ENCODE measurements at regions not wholly inside any gene's neighbourhood (a gene's known extent, or its start where the extent isn't known, plus 50 kb on each side); places are given as distances from the start of the nearest gene placed in this dataset.
"Not testable (repeated sequence)": the region's sequence is repeated elsewhere in the genome, so short reads cannot be mapped to it uniquely, and the experiment has no call there.

DNA sequence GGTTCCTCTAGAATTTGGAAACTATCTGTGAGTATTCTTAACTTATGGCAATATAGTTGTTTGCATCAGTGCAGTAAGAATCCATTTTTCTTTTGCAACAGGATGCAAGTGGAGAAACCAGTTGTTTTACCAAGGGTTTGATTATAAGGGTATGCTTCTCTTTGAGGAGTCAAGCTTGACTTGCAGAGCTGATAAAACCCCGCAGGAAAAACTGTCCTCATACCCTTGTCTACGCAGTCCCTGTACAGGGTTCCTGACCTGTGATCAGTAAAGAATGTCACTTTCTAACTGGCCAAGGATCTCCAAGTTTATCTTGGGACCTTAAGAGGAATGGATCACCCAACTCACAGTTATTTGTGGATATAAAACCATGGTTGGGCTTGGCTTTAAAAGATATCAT is 161.1 kb upstream of the OLIG3 start:
- no peak for DNase-seq (ENCODE audit: low read depth)

DNA sequence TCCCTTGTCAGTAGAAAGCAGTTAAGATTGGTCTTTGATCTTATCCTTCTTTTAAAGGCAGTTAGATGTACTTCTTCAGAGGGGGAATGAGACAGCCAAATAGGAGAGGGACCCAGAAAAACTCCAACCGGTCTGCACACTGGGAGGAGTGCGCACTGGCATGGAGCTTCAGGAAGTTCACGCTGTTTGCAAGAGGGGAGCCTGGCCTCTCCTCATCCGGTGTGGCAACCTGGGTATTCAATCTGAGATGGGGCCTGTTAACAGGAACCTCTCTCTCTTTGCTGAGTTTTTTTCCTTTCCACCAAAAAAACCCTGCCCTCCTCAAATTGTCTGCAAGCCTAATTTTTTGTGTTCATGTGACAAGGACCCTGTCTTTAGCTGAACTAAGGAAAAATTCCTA is 162.5 kb upstream of the OLIG3 start:
- no peak for DNase-seq (ENCODE audit: low read depth)

DNA sequence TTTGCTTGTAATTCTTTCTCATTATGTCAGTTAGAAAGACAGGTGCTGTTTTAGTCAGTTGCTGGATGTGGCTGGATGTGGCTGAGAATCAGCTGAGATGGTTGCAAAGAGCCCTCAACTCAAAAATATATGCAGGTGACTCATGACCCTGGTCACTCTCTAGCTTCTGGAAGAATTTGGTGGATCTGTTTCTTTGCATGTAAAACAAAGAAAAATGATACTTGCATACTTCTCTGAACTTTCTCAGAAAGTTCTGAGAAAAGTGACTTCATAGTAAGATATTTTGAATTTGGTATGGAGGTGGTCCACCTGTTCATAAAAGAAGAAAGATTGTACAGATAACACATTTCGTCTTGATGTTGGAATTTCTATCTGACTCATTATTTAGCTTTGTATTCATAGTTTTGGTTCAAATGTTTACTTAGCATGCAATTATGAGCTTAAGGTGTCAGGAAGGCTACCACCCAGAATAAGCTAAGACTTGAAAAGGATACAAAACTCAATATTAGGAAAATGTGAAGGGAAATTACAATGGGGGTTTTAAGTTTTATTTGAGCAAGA is 163.2 kb upstream of the OLIG3 start:
- no peak for DNase-seq (ENCODE audit: low read depth)

DNA sequence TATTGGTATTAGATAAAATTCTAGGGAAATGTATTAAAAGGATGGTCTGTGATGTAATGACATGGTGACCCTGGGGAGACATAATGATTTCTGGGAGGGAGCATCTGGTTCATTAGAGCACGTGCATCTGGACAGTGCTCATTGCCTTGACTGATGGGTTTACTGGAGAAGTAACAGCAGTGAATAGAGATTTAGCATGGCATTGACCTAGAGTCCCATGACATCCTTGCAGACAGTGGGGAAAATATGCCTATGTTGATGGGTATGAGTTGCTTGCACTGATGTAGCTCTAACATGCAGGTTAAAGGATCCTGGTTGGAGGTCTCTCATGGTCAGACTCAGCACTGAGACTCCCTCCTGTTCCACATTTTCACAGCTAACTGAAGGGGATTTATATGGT is 164.1 kb upstream of the OLIG3 start:
- DNase-seq (ENCODE audit: low read depth), result no peak

DNA sequence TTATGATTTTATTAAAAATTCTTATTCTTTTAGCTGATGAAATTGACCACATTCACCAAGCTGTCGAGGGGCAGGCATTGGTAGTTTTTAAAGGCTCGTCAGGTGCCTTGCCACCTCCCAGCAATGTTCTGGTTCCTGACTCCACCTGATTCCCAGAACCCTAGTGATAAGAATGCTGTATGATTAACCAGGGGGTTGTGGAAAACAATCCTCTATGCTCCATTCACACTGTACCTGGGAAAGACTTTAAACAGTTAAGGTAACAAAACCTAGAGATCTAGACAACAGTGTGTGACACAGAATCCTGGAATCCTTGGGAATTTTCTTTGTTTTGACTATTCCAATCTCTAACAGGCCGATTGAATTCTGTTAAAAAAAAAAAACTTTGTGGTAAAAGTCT is 165.7 kb upstream of the OLIG3 start:
- DNase-seq (ENCODE audit: low read depth), result no peak

DNA sequence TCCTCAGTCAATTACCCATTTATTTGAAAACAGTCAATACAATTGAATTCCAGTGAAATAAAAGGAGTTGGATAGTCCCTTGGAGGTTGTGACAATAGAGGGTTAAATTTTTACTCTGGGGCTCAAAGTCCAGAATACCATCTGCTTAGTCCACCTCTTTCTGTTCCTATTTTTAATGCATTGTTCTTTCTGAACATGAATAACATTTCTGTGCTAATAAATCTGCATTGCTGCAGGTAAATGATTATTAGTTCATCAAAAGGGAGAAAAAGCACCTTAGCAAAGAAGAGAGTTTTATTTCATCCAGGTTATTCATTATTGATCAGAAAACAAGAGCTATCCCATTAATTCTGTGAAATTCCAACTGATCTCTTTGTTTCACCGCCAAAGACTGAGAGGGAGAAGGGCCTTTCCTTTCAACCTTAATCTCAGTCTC is 166.1 kb upstream of the OLIG3 start:
- DNase-seq (ENCODE audit: low read depth), result no peak

DNA sequence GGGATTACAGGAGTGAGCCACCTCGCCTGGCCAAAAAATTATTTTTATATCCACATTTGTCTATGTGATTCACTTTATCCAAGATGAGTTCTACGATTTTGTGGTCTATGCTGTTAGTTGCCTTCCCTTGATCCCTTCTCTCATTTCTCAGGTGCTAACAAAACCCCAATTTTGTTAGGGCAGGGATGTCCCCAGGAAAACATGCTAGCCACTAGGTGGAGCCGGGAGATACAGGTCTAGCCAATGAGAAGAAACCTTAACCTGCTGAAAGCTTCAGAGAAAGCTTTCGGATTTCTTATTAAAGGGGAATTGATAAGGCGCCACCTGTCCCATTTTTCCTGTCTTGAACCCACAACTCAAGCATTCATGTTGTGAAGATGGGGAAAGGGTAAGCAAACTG is 167.4 kb upstream of the OLIG3 start:
- peak; percentile 32 for DNase-seq (ENCODE audit: low read depth)

DNA sequence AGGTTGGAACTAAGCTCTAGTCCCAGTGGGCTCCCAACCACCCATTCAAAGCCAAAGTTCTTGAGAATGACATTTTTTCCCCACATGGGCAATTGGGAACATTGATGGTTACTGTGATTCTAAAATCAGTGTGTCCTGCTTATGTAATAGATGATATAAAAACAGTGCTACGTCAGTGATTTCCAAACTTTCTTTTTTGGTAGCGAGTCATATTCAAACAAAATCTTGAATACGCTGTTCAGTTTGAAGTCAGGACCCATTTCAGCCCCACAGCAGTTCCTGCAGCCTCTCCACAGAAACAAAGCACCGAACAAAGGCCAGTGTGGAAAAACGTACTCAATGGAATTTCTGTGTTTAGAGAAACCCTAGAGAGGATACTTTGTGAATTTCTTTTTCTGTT is 170.0 kb upstream of the OLIG3 start:
- DNase-seq (ENCODE audit: low read depth), result no peak

DNA sequence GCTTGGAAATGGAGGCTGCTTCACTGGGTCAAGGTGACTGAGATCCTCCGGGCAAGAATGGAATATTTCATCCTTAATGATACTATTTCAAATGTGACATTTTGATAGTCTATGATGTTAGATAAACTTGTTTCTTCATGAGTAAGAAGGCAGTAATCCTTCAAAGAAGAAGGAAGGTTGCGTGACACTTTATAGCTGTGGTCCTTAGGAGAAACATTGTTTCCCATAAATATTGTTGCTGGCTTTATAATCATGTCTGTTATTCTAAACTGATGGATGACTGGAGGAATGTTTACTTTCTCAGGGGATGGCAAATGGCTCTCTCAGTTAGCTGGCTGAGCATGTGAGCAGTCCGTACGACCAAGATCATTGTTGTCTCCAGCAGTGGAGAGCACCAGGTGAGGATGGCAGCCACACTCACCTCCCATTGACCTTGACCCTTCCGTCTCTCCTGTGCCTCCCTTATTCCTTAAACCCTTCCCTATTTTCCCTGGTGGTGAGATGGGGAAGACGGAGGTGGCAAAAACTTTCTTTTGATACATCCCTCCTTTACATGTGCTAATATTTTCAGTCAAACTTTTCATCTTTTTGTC is 171.2 kb upstream of the OLIG3 start:
- DNase-seq (ENCODE audit: low read depth), result no peak

DNA sequence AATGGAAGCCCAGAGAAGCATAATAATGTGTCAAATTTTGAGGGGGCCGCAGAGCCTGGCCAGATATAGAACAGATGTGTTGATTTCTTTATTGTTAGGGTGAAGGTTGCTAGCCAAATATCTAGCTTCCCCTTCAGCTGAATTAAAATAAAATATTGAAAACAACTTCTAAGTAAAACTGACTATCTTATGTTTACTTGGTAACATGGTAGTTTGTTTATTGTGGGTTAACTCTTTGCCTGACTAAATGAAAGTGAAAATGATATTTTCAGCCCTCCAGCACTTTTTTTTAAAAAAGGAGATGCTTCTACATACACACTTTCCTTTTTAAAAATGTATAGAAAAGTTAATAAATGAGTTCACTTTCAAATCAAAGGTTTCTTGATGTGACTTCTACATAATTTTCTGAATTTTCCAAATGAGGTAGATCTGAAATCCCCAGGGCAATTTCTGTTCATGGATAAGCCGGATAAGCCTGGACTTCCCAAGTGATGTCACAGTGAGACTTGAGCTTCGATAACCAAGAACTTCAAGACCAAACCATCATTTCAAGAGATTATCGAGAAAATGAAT is 172.1 kb upstream of the OLIG3 start:
- no peak for DNase-seq (ENCODE audit: low read depth)

DNA sequence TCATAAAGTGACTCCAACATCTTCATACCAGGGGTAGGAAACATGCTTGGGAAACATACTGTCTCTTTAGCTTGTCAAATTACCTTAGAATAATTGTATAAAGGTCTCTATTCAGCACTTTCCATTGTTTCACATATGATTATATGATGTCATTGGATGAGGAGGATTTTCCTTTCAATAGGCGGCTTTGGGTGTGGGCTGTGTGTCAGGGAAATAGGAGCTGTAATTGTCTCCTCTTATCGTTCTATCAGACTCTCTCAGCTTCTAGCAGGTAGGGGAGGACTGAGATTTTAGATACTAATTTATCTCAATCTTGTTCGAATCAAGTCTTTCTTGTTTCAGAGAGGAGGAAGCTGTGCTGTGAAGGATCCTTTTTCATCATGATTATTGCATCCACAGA is 179.4 kb upstream of the OLIG3 start:
- DNase-seq (ENCODE audit: low read depth), result no peak

DNA sequence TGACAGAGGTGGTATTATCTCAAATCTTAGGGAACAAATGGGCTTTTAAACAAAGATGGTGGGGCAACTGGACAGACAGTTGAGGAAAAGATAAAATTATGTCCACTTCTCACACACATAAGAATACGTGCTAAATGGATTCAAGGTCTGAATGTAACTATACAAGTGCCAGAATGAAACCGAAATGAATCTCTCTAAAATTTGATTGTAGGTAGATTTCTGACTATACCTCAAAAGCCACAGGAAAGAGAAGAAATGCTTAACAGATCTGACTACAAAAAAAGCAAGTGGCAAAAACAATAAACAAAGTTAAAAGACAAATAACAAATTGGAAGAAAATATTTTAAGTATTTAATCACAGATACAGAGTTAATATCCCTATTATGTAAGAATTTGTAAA is 182.7 kb upstream of the OLIG3 start:
- DNase-seq (ENCODE audit: low read depth), result no peak

DNA sequence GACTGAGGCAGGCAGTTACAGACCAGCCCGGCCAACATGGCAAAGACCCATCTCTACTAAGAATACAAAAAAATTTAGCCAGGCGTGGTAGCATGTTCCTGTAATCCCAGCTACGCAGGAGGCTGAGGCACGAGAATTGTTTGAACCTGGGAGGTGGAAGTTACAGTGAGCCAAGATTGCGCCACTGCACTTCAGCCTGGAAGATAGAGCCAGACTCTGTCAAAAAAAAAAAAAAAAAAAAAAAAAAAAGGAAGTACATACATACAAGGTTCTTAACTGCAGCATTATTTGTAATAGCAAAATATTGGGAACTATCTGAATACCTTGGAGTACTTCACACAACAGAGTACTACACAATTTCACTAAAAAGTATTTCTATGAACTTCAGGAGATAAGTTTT is 183.5 kb upstream of the OLIG3 start:
- DNase-seq (ENCODE audit: low read depth), result no peak

DNA sequence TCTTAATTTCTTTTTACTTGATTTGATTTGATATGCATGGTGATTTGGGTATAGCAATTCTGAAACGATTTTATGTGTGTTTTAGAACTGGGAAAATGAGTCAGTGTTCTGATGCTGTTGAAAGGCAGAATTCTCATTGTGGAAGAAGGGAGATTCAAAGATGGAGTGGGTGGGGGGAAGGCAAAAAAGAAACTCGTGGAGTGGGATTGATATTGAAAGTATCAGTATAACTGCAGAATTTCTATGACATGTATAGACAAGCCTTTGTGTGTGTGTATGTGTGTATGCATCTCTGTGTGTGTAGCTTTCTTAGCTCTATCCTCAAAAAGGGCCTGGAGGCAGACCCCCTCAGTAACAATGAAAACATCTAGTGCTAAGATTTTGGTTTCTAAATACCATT is 184.3 kb upstream of the OLIG3 start:
- no peak for DNase-seq (ENCODE audit: low read depth)

DNA sequence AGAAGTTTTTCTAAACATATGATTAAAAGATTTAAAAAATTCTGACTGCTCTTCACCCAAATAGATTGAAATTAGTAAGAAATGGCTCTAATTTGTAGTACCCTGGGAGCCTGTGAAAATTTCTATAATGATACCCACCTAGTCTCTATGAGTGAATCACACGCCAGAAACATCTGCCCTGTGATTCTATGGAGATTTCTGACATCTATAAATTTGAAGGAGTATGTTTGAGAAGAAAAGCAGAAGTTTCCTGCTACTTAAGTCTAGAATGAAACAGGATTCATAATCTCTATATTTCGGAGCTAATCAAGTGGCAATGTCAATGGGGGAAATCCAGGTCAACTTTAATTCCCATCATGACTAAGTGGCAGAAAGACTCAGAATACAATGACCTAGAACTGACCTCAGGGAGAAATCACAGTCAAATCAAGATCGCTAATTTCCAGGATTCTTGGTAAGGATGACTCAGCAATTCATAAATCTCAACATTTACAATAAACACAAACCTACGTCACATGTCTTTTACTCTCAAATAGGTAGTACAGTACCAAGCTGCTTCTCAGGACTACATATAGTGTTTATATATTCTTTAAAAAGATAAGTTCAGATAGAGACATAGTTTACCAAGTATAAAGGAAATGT is 186.2 kb upstream of the TNFAIP3 start:
- DNase-seq (ENCODE audit: low read depth), result peak; percentile 52

DNA sequence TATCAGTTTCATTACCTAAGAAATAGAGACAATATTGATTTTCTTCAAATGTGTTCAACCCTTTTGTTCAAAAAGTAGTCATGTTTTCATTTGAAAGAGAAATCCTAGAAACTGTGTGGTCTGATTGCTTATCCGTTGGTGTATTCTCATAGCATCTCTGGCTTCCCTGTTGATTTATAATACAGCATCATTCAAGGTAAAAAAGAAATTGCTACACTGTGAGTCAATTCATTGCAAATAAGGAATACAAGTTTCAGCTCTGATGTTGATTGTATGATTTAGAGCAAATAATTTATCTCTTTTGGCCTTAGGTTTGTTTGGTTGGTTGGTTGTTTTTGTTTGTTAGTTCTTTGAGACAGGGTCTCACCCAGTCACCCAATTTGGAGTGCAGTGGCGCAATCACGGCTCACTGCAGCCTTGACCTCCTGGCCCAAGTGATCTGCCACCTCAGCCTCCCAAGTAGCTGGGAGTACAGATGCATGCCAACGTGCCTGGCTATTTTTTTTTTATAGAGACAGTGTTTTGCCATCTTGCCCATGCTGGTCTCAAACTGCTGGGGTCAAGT is 185.5 kb upstream of the TNFAIP3 start:
- DNase-seq (ENCODE audit: low read depth), result no peak

DNA sequence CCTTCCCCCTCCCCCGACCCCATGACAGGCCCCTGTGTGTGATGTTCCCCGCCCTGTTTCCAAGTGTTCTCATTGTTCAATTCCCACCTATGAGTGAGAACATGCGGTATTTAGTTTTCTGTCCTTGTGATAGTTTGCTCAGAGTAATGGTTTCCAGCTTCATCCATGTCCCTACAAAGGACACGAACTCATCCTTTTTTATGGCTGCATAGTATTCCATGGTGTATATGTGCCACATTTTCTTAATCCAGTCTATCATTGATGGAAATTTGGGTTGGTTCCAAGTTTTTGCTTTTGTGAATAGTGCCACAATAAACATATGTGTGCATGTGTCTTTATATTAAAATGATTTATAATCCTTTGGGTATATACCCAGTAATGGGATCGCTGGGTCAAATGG is 184.4 kb upstream of the TNFAIP3 start:
- DNase-seq (ENCODE audit: low read depth), result not testable (repeated sequence)

DNA sequence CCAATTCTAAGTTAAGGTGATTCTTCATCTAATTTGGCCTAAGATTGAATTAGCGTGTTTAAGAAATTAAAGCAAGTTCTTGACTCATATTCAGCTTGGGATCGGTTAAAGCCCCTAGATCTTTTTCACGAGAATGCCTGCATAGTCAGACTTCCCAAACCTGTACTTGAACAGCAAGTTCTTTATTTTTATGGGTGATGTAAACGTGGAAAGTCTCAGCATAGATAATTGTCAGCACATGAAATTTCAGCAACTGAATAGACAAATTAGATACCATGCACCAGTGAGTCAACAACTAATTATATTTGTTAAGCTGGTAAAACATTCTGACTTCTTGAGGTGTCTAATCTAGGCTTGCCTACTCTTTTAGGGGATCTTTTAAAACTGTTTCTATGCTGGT is 183.1 kb upstream of the TNFAIP3 start:
- no peak for DNase-seq (ENCODE audit: low read depth)

DNA sequence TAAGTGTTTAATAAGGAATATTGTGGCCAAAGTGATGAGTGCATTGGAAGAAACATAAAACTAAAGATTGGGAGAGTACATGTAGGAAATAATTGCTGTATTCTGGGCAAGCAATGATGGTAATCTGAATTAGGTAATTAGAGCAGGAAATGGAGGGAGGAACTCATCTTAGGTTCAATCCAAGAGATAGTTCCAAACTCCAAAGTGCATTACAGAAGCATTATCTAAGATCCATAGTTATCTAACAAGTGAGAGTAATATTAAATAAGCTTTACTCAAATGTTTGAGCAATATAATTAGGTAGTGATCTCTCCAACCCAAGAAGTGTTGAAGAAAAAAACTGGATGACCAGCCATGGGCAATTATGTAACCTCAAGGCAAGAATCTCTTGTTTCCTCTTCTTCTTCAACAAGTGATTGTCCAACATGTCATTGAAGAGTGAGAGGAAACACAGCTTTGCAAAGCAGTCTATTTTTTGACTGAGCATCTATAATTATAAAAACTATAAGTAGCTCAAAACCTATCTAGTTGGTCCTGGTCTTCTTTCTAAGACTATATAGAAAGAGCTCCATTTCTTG is 181.2 kb upstream of the TNFAIP3 start:
- no peak for DNase-seq (ENCODE audit: low read depth)

DNA sequence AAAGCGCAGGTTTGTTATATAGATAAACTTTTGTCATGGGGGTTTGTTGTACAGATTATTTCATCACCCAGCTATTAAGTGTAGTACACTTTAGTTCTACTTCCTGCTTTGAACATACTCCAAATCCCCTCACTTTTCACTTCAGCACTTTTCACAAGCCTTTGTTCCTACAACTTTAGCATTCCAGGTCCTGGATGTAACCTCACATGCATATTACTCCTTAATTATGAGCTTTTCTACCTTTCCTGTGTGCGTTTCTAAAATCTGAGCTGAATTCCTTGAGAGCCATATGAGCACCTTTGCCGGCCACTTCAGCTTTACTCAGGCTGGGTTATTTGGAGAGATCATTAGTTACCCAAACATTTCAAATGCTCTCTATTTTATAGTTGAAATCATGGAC is 179.2 kb upstream of the TNFAIP3 start:
- DNase-seq (ENCODE audit: low read depth), result no peak

DNA sequence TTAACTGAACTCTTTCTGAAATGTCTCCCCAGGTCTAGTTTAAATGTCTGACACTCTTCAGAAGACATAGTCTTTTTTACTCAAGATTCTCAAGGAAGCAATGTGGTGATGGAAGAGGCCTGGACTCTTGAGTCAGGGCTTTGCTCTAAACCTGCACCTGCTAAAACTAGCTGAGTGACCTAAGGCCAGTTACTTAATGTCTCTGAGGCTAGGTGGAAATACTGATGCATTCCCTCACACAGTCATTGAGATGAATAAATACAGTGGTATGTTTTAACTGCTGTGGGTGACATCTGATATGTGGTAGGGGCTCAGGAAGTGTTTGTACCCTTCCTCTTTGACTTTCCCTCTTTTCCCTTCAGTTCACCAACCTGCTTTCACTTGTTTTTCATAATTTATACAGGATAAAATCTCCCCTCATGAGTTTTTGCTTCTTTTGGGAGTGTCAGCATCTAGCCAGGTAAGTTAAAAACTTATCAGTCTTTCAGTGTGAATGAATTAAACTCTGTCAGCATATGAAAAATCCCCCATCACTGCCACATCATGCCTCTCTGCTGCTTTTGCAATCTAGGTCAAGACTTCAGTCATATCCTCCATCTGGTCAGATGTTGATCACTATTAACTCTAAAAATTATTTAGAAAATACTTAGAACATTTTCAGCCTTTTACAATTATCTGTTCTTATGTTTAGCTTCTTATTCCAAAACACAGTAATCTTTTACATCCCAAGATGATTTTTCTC is 178.7 kb upstream of the TNFAIP3 start:
- no peak for DNase-seq (ENCODE audit: low read depth)

DNA sequence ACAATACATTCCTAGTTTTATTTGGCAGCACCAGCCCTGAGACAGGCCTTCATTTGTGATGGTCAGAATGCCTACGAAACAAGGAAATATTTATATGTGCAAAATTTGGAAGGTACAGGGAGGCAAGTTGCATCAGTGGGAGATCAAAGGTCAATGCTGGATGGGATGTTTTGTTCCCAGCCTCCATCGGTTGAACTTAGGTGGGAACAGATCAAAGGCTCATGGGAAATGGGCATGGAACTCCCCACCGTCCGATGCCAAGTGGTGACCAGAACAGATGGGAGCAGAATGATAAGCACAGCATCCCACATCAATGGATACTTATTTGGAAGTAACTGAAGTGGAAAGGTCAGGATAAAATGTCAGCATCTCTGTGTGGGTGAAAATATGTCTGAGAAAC is 177.7 kb upstream of the TNFAIP3 start:
- DNase-seq (ENCODE audit: low read depth), result no peak
